HEK293T (cell line): ENCODE measurements at regions not wholly inside any gene's neighbourhood (a gene's known extent, or its start where the extent isn't known, plus 50 kb on each side); places are given as distances from the start of the nearest gene placed in this dataset.

Experiments
- ARNT ChIP-seq: fragments of 450-650 bp; IDR thresholded peaks from 2 replicates; pipeline ENCODE4 v1.6.1; 2017; ENCODE audit warnings: mild to moderate bottlenecking
- BHLHE40 ChIP-seq: fragments of 450-650 bp; IDR thresholded peaks from 2 replicates; pipeline ENCODE4 v1.6.1; 2016; ENCODE audit warnings: mild to moderate bottlenecking, moderate library complexity, borderline replicate concordance
- CTBP1 ChIP-seq: fragments of 450-650 bp; IDR thresholded peaks from 2 replicates; pipeline ENCODE4 v1.6.1; 2016; ENCODE audit warnings: borderline replicate concordance
- ELF4 ChIP-seq: fragments of 450-650 bp; IDR thresholded peaks from 2 replicates; pipeline ENCODE4 v1.6.1; 2017; ENCODE audit warnings: antibody characterized with exemption
- FOXA1 ChIP-seq: fragments of 450-650 bp; IDR thresholded peaks from 2 replicates; pipeline ENCODE4 v1.6.1; 2016; ENCODE audit warnings: mild to moderate bottlenecking
- FOXM1 ChIP-seq: fragments of 450-650 bp; IDR thresholded peaks from 2 replicates; pipeline ENCODE4 v1.6.1; 2017; ENCODE audit warnings: mild to moderate bottlenecking, borderline replicate concordance
- HDGF ChIP-seq: fragments of 450-650 bp; IDR thresholded peaks from 2 replicates; pipeline ENCODE4 v1.6.1; 2017; ENCODE audit warnings: antibody characterized with exemption, borderline replicate concordance
- LEF1 ChIP-seq: fragments of 450-650 bp; IDR thresholded peaks from 2 replicates; pipeline ENCODE4 v1.6.1; 2017; ENCODE audit warnings: mild to moderate bottlenecking, borderline replicate concordance
- NFRKB ChIP-seq: fragments of 450-650 bp; IDR thresholded peaks from 2 replicates; pipeline ENCODE4 v1.6.1; 2016; ENCODE audit warnings: mild to moderate bottlenecking, moderate library complexity
- PKNOX1 ChIP-seq: fragments of 450-650 bp; IDR thresholded peaks from 2 replicates; pipeline ENCODE4 v1.6.1; 2016
- SP1 ChIP-seq: fragments of 450-650 bp; IDR thresholded peaks from 2 replicates; pipeline ENCODE4 v1.6.1; 2017
- SUZ12 ChIP-seq: fragments of 450-650 bp; IDR thresholded peaks from 2 replicates; pipeline ENCODE4 v1.6.1; 2016; ENCODE audit warnings: mild to moderate bottlenecking
- TARDBP ChIP-seq: fragments of 450-650 bp; IDR thresholded peaks from 2 replicates; pipeline ENCODE4 v1.6.1; 2016
- ZNF384 ChIP-seq: fragments of 450-650 bp; IDR thresholded peaks from 2 replicates; pipeline ENCODE4 v1.6.1; 2016

GRCh38 chr5:124352312-124352711 lies 394.1 kb downstream of the ZNF608 start:
- TF ChIP-seq FOXA1, result no peak
- no peak for TF ChIP-seq LEF1
- no peak for TF ChIP-seq NFRKB
- TF ChIP-seq SP1, result no peak
- no peak for TF ChIP-seq ELF4
- no peak for TF ChIP-seq SUZ12
- TF ChIP-seq PKNOX1, result no peak
- no peak for TF ChIP-seq CTBP1
- no peak for TF ChIP-seq BHLHE40
- TF ChIP-seq FOXM1, result no peak
- TF ChIP-seq HDGF, result no peak
- no peak for TF ChIP-seq TARDBP
- no peak for TF ChIP-seq ARNT
- TF ChIP-seq ZNF384, result no peak
